Adrenal gland (tissue), 9 donors: ENCODE measurements at regions not wholly inside any gene's neighbourhood (a gene's known extent, or its start where the extent isn't known, plus 50 kb on each side); places are given as distances from the start of the nearest gene placed in this dataset.
A peak's percentile ranks its signal among the peaks of the same experiment; 100 is the strongest.

ENCODE experiments used
- DNase-seq, 7 donors: peaks; one replicate each; pipeline ENCODE4 v3.0.0-alpha.2; 2019 to 2020
- H3K27ac ChIP-seq, 5 donors: fragments of 200-600 bp; sonication (generic) in 4 of 5; 1 replicate in 3 of 5; 2 replicates in 2 of 5; pipeline versions ENCODE4 v1.5.1 to v1.8.0; 2016 to 2020; ENCODE audit warnings: mild to moderate bottlenecking in 1 of 5
- H3K27me3 ChIP-seq: fragments of 200-600 bp; 2 replicates; pipeline ENCODE4 v1.8.0; 2021
- H3K36me3 ChIP-seq, 2 donors: fragments of 200-600 bp; replicated peaks in 1 of 2; 1 replicate in 1 of 2; 2 replicates in 1 of 2; pipeline versions ENCODE4 v1.5.1 to v1.8.0; 2018 to 2022
- H3K4me1 ChIP-seq, 2 donors: fragments of 200-600 bp; replicated peaks in 1 of 2; 1 replicate in 1 of 2; 2 replicates in 1 of 2; pipeline versions ENCODE4 v1.5.1 to v1.8.0; 2018 to 2021
- H3K4me3 ChIP-seq, 4 donors: fragments of 200-600 bp; sonication (generic) in 3 of 4; one replicate each; pipeline ENCODE4 v1.5.1; 2016 to 2018
- H3K9me3 ChIP-seq, 3 donors: fragments of 200-600 bp; sonication (generic) in 1 of 3; replicated peaks in 1 of 3; 1 replicate in 2 of 3; 2 replicates in 1 of 3; pipeline versions ENCODE4 v1.5.1 to v1.8.0; 2016 to 2021
- CTCF ChIP-seq, 6 experiments: fragments of 450-650 bp in 4 of 6; fragments of 200-600 bp in 2 of 6; sonication (generic) in 1 of 6; IDR thresholded peaks; 1 replicate in 5 of 6; 2 replicates in 1 of 6; pipeline versions ENCODE4 v1.5.1 to v1.8.0; 2016 to 2021; ENCODE audit warnings: antibody characterized with exemption in 6 of 6, mild to moderate bottlenecking in 2 of 6, moderate library complexity in 1 of 6
- POLR2A ChIP-seq, 2 donors: fragments of 450-650 bp; IDR thresholded peaks; one replicate each; pipeline ENCODE4 v1.6.1; 2017; ENCODE audit warnings: antibody characterized with exemption in 2 of 2, mild to moderate bottlenecking in 2 of 2, moderate library complexity in 1 of 2
- WGBS, 4 donors: extraction: QIAGEN DNeasy Blood & Tissue Kit in 2 of 4; methylation state at CpG; one replicate each; pipeline versions ENCODE4 v1.1.5 to v1.1.7; 2013 to 2017; 5-methylcytosine and 5-hydroxymethylcytosine counted together
- intact Hi-C, 2 donors: fragments of 100-400 bp; cut with DNase I; formaldehyde crosslinking; loops; one replicate each; pipeline versions ENCODE4 v1.14.1 to v1.15.0; 2022 to 2023
- donor health status: healthy with polysubstance abuse.
- donor health status: Bipolar disorder and iron deficiency.
- donor health status: DM: yes; HTN: yes; CAD: no.
- donor health status: DM: no; HTN: no; CAD: no.
- donor health status: DM: no; HTN: no; CAD: no.

- no peaks in the 10 kb centered on the region for H3K4me1 ChIP-seq
- H3K9me3 ChIP-seq: no peaks in the 10 kb centered on the region
- WGBS, 4 donors: 78 to 93% (median 88%) methylated on average over 2 to 3 of the region's 3 CpGs
- DNase-seq: no peak
- no peaks in the 10 kb centered on the region for H3K36me3 ChIP-seq
- TF ChIP-seq CTCF (IDR thresholded peaks at IDR 0.05) (no peak), POLR2A (IDR thresholded peaks at IDR 0.05) (no peak)
- intact Hi-C loops: no loop called here
- no peak overlapping the region for H3K4me3 ChIP-seq
- H3K27me3 ChIP-seq: no peaks in the 10 kb centered on the region
- H3K27ac ChIP-seq: no peak overlapping the region
Measured at GRCh38 chr20:5413394-5413793, 96.6 kb upstream of the PROKR2 start.

GRCh38 chr20:5410470-5410869 is 93.7 kb upstream of the PROKR2 start:
- H3K36me3 ChIP-seq: no peaks in the 10 kb centered on the region
- no peak overlapping the region for H3K4me3 ChIP-seq
- no peaks in the 10 kb centered on the region for H3K4me1 ChIP-seq
- H3K27ac ChIP-seq: no peak overlapping the region
- intact Hi-C loops: no loop called here
- DNase-seq: no peak
- no peaks in the 10 kb centered on the region for H3K27me3 ChIP-seq
- TF ChIP-seq CTCF (IDR thresholded peaks at IDR 0.05) (no peak), POLR2A (IDR thresholded peaks at IDR 0.05) (no peak)
- H3K9me3 ChIP-seq: no peaks in the 10 kb centered on the region

- Histone ChIP-seq H3K27me3 (no peaks in the 10 kb centered on the region), H3K9me3 (no peaks in the 10 kb centered on the region), H3K36me3 (no peaks in the 10 kb centered on the region), H3K27ac (no peak overlapping the region), H3K4me3 (no peak overlapping the region), H3K4me1 (no peaks in the 10 kb centered on the region)
- intact Hi-C loops: no loop called here
- DNase-seq: peak in 1 of 7 donors; percentile 7
- no peak for TF ChIP-seq POLR2A (IDR thresholded peaks at IDR 0.05)
- 14 to 25% (median 17%) methylated on average over 2 to 3 of the region's 3 CpGs for WGBS, 4 donors
Measured at GRCh38 chr20:5402903-5403531, 86.3 kb upstream of the PROKR2 start.

- WGBS, 4 donors: 69 to 83% (median 76%) methylated on average over 2 of the region's 2 CpGs
- intact Hi-C loops: no loop called here
- DNase-seq: no peak
- Histone ChIP-seq H3K4me3 (no peak overlapping the region), H3K9me3 (no peaks in the 10 kb centered on the region), H3K27me3 (no peaks in the 10 kb centered on the region), H3K27ac (no peak overlapping the region), H3K36me3 (no peaks in the 10 kb centered on the region), H3K4me1 (no peaks in the 10 kb centered on the region)
- no peak for TF ChIP-seq POLR2A (IDR thresholded peaks at IDR 0.05)
- no peak for TF ChIP-seq CTCF (IDR thresholded peaks at IDR 0.05)
Measured at GRCh38 chr20:5401277-5401875, 84.6 kb upstream of the PROKR2 start.
